GM12801 (cell line): ENCODE measurements at regions not wholly inside any gene's neighbourhood (a gene's known extent, or its start where the extent isn't known, plus 50 kb on each side); places are given as distances from the start of the nearest gene placed in this dataset.

ENCODE experiments used
- CTCF ChIP-seq: IDR thresholded peaks from one replicate; pipeline ENCODE4 v1.5.1; 2011; ENCODE audit warnings: control low read depth; ENCODE audit not compliant: insufficient read length; ENCODE audit errors: extremely low read depth

GRCh38 chr3:161673866-161674265, 177.3 kb downstream of the OTOL1 start:
- TF ChIP-seq CTCF: no peak

- TF ChIP-seq CTCF: no peak
These were observed 177.8 kb downstream of the OTOL1 start for GRCh38 chr3:161674402-161674801.

- TF ChIP-seq CTCF: no peak
These were observed 186.1 kb downstream of the OTOL1 start for GRCh38 chr3:161682715-161683114.

GRCh38 chr3:161689584-161690298, 193.1 kb downstream of the OTOL1 start:
- TF ChIP-seq CTCF: no peak

GRCh38 chr3:161690299-161690620, 193.7 kb downstream of the OTOL1 start:
- no peak for TF ChIP-seq CTCF

- TF ChIP-seq CTCF: no peak
These were observed 195.1 kb downstream of the OTOL1 start for GRCh38 chr3:161691677-161692076.

GRCh38 chr3:161694682-161695564, 198.3 kb downstream of the OTOL1 start:
- TF ChIP-seq CTCF: no peak
